Endodermal cell (in vitro differentiated cells): ENCODE measurements at regions not wholly inside any gene's neighbourhood (a gene's known extent, or its start where the extent isn't known, plus 50 kb on each side); places are given as distances from the start of the nearest gene placed in this dataset.

Experiments used
- DNase-seq: peaks from one replicate; pipeline ENCODE4 v3.0.0-alpha.2; 2017
- H3K27ac ChIP-seq: 2 replicates; pipeline ENCODE4 v1.5.1; 2013; ENCODE audit warnings: mild to moderate bottlenecking, low read depth, low read length, moderate library complexity
- H3K27me3 ChIP-seq: 2 replicates; pipeline ENCODE4 v1.6.1; 2013; ENCODE audit warnings: mild to moderate bottlenecking, low read length, moderate library complexity; ENCODE audit not compliant: insufficient read depth, control insufficient read depth, poor library complexity, severe bottlenecking
- H3K36me3 ChIP-seq: 2 replicates; pipeline ENCODE4 v1.7.0; 2013; ENCODE audit warnings: mild to moderate bottlenecking, low read length, moderate library complexity; ENCODE audit not compliant: control insufficient read depth, insufficient read depth
- H3K4me1 ChIP-seq: one replicate; pipeline ENCODE4 v1.7.0; 2013; ENCODE audit warnings: low read length; ENCODE audit not compliant: control insufficient read depth, insufficient read depth
- H3K4me3 ChIP-seq: 2 replicates; pipeline ENCODE4 v1.5.1; 2013; ENCODE audit warnings: mild to moderate bottlenecking, low read length, moderate library complexity
- H3K9ac ChIP-seq: 2 replicates; pipeline ENCODE4 v1.6.1; 2013; ENCODE audit warnings: mild to moderate bottlenecking, low read length, moderate library complexity; ENCODE audit not compliant: poor library complexity, severe bottlenecking; ENCODE audit errors: extremely low read depth
- H3K9me3 ChIP-seq: 2 replicates; pipeline ENCODE4 v1.6.1; 2013; ENCODE audit warnings: mild to moderate bottlenecking, low read length, moderate library complexity; ENCODE audit not compliant: control insufficient read depth
- H3K27ac Mint-ChIP-seq: 2 replicates; pipeline ENCODE4 v1.8.0; 2020; ENCODE audit warnings: mixed read lengths
- H3K27me3 Mint-ChIP-seq: 2 replicates; pipeline ENCODE4 v1.8.0; 2021; ENCODE audit warnings: mild to moderate bottlenecking, mixed read lengths; ENCODE audit not compliant: insufficient read depth
- H3K36me3 Mint-ChIP-seq: 2 replicates; pipeline ENCODE4 v1.8.0; 2020; ENCODE audit warnings: low read depth, mixed read lengths
- H3K4me1 Mint-ChIP-seq: 2 replicates; pipeline ENCODE4 v1.8.0; 2020; ENCODE audit warnings: mixed read lengths
- H3K4me3 Mint-ChIP-seq: 2 replicates; pipeline ENCODE4 v1.8.0; 2020; ENCODE audit warnings: mild to moderate bottlenecking, moderate library complexity, mixed read lengths
- H3K9me3 Mint-ChIP-seq: 2 replicates; pipeline ENCODE4 v1.8.0; 2020; ENCODE audit warnings: mild to moderate bottlenecking, mixed read lengths
- CTCF ChIP-seq: fragments of 200-600 bp; sonication (generic); conservative IDR thresholded peaks from 2 replicates; pipeline ENCODE4 v1.5.0; 2021; ENCODE audit warnings: antibody characterized with exemption, mild to moderate bottlenecking
- WGBS, 2 experiments: methylation state at CpG; one replicate each; pipeline versions ENCODE4 v1.1.5 to v1.1.7; 2013; ENCODE audit warnings: missing lambda C conversion rate in 2 of 2, mixed read lengths in 1 of 2; ENCODE audit not compliant: insufficient coverage in 1 of 2, insufficient read length in 1 of 2; 5-methylcytosine and 5-hydroxymethylcytosine counted together

- Histone ChIP-seq H3K36me3 (no peaks in the 10 kb centered on the region), H3K27ac (no peak overlapping the region), H3K4me3 (no peak overlapping the region), H3K9me3 (no peaks in the 10 kb centered on the region), H3K9ac (no peak overlapping the region), H3K27me3 (no peaks in the 10 kb centered on the region), H3K4me1 (no peaks in the 10 kb centered on the region)
- Mint-ChIP-seq H3K9me3 (no peaks in the 10 kb centered on the region), H3K27ac (no peak overlapping the region), H3K36me3 (no peaks in the 10 kb centered on the region), H3K27me3 (no peaks in the 10 kb centered on the region), H3K4me3 (no peak overlapping the region), H3K4me1 (peaks cover 29% of the 10 kb centered on the region)
- TF ChIP-seq CTCF, result no peak
- WGBS, 2 experiments, result 86 to 95% methylated on average over 3 to 4 of the region's 4 CpGs
- DNase-seq, result no peak
These were observed 58.5 kb upstream of the RAB27B start for GRCh38 chr18:54769526-54770464.

GRCh38 chr18:54772056-54772455, 56.2 kb upstream of the RAB27B start:
- Mint-ChIP-seq H3K9me3 (no peaks in the 10 kb centered on the region), H3K27me3 (no peaks in the 10 kb centered on the region), H3K36me3 (no peaks in the 10 kb centered on the region), H3K27ac (no peak overlapping the region), H3K4me1 (peaks cover 8% of the 10 kb centered on the region), H3K4me3 (no peak overlapping the region)
- 86% methylated on average over 1 of the region's 1 CpG; no CpG with 5 or more reads in 1 of the 2 experiments for WGBS, 2 experiments
- TF ChIP-seq CTCF, result no peak
- Histone ChIP-seq H3K4me3 (no peak overlapping the region), H3K27me3 (no peaks in the 10 kb centered on the region), H3K4me1 (no peaks in the 10 kb centered on the region), H3K9ac (no peak overlapping the region), H3K27ac (no peak overlapping the region), H3K36me3 (no peaks in the 10 kb centered on the region), H3K9me3 (no peaks in the 10 kb centered on the region)
- DNase-seq, result no peak

GRCh38 chr18:54774423-54774822, 53.9 kb upstream of the RAB27B start:
- no peaks in the 10 kb centered on the region for H3K36me3 ChIP-seq
- H3K27ac ChIP-seq, result no peak overlapping the region

More at GRCh38 chr18:54774423-54774822, 53.9 kb upstream of the RAB27B start:
- peaks cover 5% of the 10 kb centered on the region for H3K4me1 Mint-ChIP-seq
- no peak for DNase-seq
- H3K27me3 ChIP-seq, result no peaks in the 10 kb centered on the region
- no peaks in the 10 kb centered on the region for H3K9me3 ChIP-seq
- peaks cover 3% of the 10 kb centered on the region for H3K4me1 ChIP-seq
- no peak for TF ChIP-seq CTCF
- peaks cover 4% of the 10 kb centered on the region for H3K27me3 Mint-ChIP-seq
- H3K27ac Mint-ChIP-seq, result no peak overlapping the region
- no peak overlapping the region for H3K4me3 Mint-ChIP-seq
- no peaks in the 10 kb centered on the region for H3K9me3 Mint-ChIP-seq
- no peak overlapping the region for H3K4me3 ChIP-seq
- no peaks in the 10 kb centered on the region for H3K36me3 Mint-ChIP-seq
- no peak overlapping the region for H3K9ac ChIP-seq
